Activated naive CD4-positive, alpha-beta T cell treated with Interleukin-2 at 50 U/mL for 16 hours (primary cell): ENCODE measurements at regions not wholly inside any gene's neighbourhood (a gene's known extent, or its start where the extent isn't known, plus 50 kb on each side); places are given as distances from the start of the nearest gene placed in this dataset.
"Not testable (repeated sequence)": the region's sequence is repeated elsewhere in the genome, so short reads cannot be mapped to it uniquely, and the experiment has no call there.

Experiments
- DNase-seq: peaks from one replicate; pipeline ENCODE4 v3.0.0-alpha.2; 2020

DNA sequence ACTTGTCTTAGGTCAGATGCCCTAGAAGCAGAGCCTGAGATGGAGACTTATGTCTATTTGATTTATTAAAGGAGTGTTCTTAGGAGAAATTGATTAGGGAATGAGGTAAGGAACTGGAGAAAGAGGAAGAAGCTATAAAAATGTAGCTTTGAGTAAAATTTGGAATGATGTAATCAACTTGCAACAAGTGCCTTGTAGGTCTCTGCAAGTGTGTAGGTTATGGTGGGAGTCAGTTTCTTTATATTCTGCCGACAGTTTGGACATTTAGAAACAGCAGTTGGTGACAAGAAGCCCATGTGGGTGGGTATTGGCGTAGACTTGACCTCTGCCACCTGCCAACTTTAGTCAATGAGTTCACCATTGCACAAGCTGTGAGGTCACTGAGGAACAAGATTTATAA, 986.5 kb downstream of the CDH18 start:
- no peak for DNase-seq

- DNase-seq, result no peak
These were observed 985.9 kb downstream of the CDH18 start for GRCh38 chr5:19002111-19002510.

- no peak for DNase-seq
These were observed 969.2 kb downstream of the CDH18 start for GRCh38 chr5:19018822-19019221.

DNA sequence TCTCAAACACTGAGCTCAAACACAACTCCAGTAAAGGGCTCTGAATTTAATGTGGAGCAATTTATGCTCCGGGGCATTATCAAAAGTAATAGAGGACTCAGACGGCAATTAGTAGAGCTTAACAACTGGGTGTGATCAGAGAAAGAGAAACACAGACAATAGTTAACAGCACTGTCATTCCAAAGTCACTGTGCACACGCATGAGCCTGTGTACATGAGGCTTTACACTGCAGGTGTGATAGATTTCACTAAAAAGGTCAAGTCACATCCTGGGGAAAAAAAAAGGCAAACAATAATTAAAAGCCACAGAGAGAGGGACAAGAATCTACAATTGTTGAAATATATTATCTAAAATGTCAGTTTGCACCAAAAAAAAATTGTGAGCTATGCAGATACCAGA, 956.5 kb downstream of the CDH18 start:
- DNase-seq, result no peak

- no peak for DNase-seq
These were observed 952.2 kb downstream of the CDH18 start for GRCh38 chr5:19035816-19036215.

GRCh38 chr5:19042106-19042505, 945.9 kb downstream of the CDH18 start:
- DNase-seq, result no peak

DNA sequence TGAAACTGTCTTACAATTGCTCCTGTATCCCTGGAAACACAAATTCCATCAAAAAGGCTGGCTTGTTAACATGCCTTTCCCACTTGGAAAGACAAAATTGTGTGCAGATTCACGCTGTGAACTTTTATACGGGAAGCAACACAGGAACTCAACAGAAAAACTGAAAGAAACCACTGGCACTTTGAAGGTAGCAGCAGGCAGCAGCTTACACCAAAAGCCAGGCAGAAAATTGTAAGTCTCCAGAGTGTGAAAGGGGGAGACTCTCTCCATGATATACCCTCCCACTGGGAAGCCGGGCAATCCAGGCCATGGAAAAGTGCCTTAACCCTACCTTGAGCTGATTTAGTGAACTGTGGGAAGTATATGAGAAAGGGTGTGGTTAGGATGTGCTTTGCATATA, 943.7 kb downstream of the CDH18 start:
- no peak for DNase-seq

DNA sequence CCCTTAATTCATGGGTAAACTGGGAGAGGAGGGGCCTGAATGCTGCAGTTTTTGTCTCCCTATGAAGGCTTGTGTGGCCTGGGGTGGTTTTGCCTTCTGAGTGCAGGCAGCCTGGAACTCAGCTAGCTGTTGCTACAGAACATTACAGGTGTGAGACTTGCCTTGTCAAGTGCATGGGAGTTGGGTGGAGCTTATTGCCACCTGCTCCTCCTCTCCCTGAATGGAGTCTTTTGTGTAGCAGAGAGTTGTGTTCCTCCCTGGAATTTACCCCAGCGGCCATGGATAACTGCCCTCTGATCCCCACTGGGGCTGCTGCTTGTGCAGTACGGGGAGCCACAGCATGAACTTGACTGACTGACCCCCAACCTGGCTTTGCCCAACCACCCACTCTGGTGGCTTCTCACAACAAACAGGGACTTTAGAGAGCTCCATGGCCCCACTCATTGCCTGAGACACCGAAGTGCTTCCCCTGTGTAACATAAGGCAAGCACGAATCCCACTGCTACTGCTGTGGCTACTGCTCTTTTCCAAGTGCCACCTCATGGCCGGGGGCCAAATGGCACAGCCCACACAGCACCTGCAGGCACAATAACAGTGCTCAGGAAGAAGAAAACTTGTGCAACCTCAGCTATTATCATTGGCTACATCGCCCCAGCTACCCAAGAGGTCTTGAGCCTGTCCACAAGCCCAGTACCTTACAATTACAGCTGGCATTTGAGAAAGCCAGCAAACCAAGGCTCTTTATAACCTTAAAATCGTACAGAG, 942.9 kb downstream of the CDH18 start:
- DNase-seq, result no peak

GRCh38 chr5:19047277-19047676, 940.7 kb downstream of the CDH18 start:
- DNase-seq, result no peak

GRCh38 chr5:19048726-19049125, 939.3 kb downstream of the CDH18 start:
- no peak for DNase-seq

DNA sequence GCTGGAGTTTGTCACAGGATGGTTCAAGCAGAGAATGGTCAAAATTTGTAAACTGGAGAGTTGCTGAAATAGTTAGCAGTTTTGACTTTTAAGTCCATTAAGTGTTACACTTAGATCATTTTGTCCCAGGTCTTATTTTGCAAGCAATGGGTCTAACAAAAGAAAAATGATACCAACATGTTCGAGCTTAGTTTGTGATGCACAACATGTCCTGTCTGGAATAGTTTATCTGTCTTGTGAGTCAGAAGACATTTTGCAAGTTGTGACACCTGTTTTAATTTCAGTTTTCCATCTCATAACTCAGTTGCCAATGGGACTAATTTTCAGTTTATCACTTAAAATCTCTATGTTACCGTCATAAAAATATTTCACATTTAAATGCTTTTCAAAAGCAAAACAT, 929.8 kb downstream of the CDH18 start:
- DNase-seq, result no peak

DNA sequence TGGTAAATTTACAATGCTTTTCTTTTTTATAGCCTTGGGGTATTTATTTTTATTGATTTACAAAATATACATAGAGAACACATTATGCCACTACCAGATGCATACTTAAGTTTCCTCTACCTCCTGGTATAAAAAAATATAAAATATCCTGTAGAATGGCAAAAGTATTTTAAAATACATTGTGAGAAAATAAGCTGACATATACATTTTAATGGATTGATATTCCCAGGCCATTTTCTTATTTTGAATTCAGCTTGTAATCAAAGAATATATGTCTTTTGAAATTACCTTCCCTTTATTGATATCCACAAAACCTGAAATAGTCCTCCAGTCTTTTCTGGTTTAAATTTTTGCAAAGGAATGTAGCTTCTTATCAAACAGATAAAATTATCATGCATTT, 923.9 kb downstream of the CDH18 start:
- DNase-seq, result no peak

DNA sequence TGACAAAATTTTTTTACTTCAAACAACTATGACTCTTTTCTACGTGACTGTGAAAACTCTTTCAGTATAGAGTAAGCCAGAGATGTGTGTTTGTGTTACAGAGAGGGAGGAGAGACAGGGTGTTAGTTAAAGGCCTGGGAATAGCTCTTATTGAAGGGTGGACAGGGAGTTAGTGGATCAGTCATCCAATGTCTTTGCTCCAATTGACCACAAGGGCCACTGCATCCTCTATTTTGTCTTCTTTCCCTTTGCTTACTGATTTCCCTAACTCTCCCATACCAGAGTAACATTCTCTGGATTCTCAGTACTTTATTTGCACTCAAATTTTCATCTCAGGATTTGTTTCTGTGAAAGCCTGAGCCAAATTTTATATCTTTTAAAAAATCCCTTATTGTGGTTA, 920.3 kb downstream of the CDH18 start:
- no peak for DNase-seq

DNA sequence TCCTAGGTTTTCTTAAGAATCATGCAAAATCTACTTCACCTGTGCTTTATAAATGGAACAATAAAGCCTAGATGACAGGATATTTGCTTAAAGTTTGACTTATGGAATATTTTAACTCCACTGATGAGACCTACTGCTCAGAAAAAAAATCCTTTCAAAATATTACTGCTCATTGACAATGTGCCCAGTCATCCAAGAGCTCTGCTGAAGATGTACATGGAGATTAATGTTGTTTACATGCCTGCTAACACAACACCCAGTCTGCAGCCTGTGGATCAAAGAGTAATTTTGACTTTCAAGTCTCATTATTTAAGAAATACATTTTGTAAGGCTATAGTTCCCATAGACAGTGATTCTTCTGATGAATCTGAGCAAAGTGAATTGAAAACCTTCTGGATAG, 889.6 kb downstream of the CDH18 start:
- DNase-seq, result no peak

DNA sequence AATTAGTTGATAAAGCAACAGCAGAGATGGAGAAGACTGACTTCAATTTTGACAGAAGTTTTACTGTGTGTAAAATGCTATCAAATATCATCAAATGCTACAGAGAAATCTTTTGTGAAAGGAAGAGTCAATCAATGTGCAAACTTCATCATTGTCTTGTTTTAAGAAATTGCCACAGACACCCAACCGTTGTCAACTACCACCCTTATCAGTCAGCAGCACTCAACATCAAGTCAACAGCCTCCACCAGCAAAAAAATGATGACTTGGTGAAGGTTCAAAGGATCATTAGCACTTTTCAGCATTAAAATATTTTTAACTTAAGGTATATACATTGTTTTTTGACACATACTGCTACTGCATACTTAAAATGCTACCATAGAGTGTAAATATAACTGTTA, 888.8 kb downstream of the CDH18 start:
- no peak for DNase-seq

- no peak for DNase-seq
These were observed 883.1 kb downstream of the CDH18 start for GRCh38 chr5:19104948-19105347.

DNA sequence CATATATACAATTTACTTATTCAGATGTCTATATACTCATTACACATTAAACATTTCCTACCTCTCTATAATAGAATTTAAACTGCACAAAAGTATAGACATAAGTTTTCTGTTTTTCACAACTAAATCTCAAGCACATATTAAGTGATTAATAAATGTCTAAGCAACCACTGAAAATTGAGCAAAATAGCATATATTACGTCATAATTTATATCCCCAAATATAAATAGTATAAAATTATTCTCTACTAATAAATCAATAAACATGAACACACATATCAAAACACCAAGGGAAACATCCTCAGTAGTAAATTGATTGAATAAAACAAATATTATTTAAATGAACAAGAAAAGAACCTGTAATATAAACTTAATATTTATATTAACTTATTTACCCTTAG, 865.1 kb downstream of the CDH18 start:
- DNase-seq, result no peak

DNA sequence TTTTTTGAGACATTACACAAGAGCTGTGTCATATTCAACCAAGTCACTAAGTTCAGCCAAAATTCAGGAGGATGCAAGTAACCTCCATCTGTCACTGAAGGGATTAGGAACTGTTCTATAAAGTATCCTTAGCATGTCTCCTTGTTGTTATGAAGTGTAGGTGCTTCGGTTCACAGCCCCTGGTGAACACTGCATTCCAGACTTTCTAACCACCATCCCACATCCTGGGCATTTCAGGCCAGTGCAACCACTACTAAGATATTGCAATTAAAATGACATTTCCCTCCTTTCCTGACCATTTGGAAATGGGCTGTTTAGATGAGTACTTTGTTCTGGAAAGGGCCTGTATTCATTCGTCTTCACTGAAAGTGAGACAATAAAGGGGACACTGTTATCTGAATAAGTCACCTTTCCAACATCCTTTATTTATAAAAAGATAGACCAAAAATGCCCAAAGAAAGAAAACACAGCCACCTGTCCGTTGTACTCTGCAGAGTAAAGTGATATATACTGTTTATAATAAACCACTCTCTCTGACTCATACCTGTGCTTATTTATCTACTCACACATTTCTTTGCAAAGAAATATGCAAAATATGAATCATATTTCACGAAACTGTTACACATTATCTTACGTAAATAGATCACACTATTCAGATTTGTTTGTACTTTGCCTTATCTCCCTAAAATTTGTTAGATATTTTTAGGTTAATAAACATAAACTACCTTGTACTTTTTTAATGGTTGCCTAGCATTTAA, 861.9 kb downstream of the CDH18 start:
- no peak for DNase-seq

DNA sequence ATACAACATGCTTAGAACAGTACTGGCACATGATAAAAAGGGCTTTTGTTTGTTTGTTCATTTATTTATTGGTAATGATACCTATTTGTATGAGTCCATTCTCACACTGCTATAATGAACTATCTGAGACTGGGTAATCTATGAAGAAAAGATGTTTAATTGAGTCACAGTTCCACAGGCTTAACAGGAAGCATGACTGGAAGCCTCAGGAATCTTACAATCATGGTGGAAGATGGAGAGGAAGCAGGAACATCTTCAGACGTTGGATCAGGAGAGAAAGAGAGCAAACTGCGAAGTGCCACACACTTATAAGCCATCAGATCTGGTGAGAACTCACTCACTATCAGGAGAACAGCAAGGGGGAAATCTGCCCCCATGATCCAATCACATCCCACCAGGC, 847.7 kb downstream of the CDH18 start:
- no peak for DNase-seq

DNA sequence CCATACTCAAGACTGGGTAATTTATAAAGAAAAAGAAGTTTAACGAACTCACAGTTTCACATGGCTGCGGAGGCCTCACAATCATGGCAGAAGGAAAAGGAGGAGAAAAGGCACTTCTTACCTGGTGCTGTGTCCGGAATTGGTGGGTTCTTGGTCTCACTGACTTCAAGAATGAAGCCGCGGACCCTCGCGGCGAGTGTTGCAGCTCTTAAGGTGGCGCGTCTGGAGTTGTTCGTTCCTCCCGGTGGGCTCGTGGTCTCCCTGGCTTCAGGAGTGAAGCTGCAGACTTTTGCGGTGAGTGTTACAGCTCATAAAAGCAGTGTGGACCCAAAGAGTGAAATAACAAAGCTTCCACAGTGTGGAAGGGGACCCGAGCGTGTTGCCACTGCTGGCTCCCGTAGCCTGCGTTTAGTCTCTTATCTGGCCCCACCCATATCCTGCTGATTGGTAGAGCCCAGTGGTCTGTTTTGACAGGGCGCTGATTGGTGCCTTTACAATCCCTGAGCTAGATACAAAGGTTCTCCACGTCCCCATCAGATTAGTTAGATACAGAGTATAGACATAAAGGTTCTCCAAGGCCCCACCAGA, 846.0 kb downstream of the CDH18 start:
- not testable (repeated sequence) for DNase-seq

DNA sequence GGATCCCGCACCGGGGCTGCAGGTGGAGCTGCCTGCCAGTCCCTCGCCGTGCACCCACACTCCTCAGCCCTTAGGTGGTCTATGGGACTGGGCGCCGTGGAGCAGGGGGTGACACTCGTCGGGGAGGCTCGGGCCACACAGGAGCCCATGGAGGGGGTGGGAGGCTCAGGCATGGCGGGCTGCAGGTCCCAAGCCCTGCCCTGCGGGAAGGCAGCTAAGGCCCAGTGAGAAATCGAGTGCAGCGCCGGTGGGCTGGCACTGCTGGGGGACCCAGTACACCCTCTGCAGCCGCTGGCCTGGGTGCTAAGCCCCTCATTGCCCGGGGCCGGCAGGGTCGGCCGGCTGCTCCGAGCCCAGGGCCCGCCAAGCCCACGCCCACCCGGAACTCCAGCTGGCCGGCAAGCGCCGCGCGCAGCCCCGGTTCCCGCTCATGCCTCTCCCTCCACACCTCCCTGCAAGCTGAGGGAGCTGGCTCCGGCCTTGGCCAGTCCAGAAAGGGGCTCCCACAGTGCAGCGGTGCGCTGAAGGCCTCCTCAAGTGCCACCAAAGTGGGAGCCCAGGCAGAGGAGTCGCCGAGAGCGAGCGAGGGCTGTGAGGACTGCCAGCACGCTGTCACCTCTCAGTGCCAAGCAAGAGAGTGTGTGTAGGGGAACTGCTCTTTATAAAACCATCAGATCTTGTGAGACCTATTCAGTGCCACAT, 845.1 kb downstream of the CDH18 start:
- DNase-seq, result not testable (repeated sequence)

- DNase-seq, result no peak
These were observed 844.1 kb downstream of the CDH18 start for GRCh38 chr5:19143935-19144334.

- no peak for DNase-seq
These were observed 818.6 kb downstream of the CDH18 start for GRCh38 chr5:19169426-19169825.
